Heart right ventricle (tissue), 16 donors: ENCODE measurements at regions not wholly inside any gene's neighbourhood (a gene's known extent, or its start where the extent isn't known, plus 50 kb on each side); places are given as distances from the start of the nearest gene placed in this dataset.

Source experiments
- ATAC-seq, 8 donors: fragments of 200-7000 bp; cut with Tn5 transposase; one replicate each; pipeline ENCODE4 v1.9.1; 2020; ENCODE audit warnings: mild to moderate bottlenecking in 8 of 8, moderate library complexity in 8 of 8, moderate number of reproducible peaks in 1 of 8
- DNase-seq, 2 donors: peaks; one replicate each; pipeline ENCODE4 v3.0.0-alpha.2; 2020
- H3K27ac ChIP-seq, 10 donors: fragments of 200-600 bp; sonication (generic) in 2 of 10; one replicate each; pipeline versions ENCODE4 v1.5.0 to v1.8.0; 2020 to 2022; ENCODE audit warnings: mild to moderate bottlenecking in 3 of 10
- H3K27me3 ChIP-seq, 7 donors: fragments of 200-600 bp; one replicate each; pipeline ENCODE4 v1.8.0; 2021 to 2022; ENCODE audit warnings: mild to moderate bottlenecking in 2 of 7
- H3K36me3 ChIP-seq, 9 donors: fragments of 200-600 bp; sonication (generic) in 1 of 9; one replicate each; pipeline versions ENCODE4 v1.5.0 to v1.8.0; 2020 to 2022; ENCODE audit warnings: mild to moderate bottlenecking in 2 of 9
- H3K4me1 ChIP-seq, 9 donors: fragments of 200-600 bp; sonication (generic) in 1 of 9; one replicate each; pipeline versions ENCODE4 v1.5.0 to v1.8.0; 2020 to 2022; ENCODE audit warnings: mild to moderate bottlenecking in 4 of 9
- H3K4me3 ChIP-seq, 10 donors: fragments of 200-600 bp; sonication (generic) in 2 of 10; one replicate each; pipeline versions ENCODE4 v1.5.0 to v1.8.0; 2020 to 2022; ENCODE audit warnings: mild to moderate bottlenecking in 7 of 10, moderate library complexity in 2 of 10
- H3K9me3 ChIP-seq, 11 donors: fragments of 200-600 bp in 10 of 11; sonication (generic) in 2 of 11; one replicate each; pipeline versions ENCODE4 v1.5.0 to v1.8.0; 2013 to 2022; ENCODE audit warnings: mild to moderate bottlenecking in 2 of 11, control low read depth in 1 of 11, moderate library complexity in 1 of 11
- WGBS, 2 donors: extraction: QIAGEN DNeasy Blood & Tissue Kit; methylation state at CpG; one replicate each; pipeline ENCODE4 v1.1.7; 2013; ENCODE audit warnings: inconsistent platforms in 1 of 2; 5-methylcytosine and 5-hydroxymethylcytosine counted together
- intact Hi-C, 10 donors: fragments of 100-400 bp; cut with DNase I; formaldehyde crosslinking; loops; one replicate each; pipeline versions ENCODE4 v1.11.1 to v1.14.2; 2022
- TF ChIP-seq, protein P1 (sequence below), 9 donors: fragments of 200-600 bp; sonication (generic) in 2 of 9; IDR thresholded peaks; one replicate each; pipeline versions ENCODE4 v1.5.0 to v1.8.0; 2021 to 2022; ENCODE audit warnings: antibody characterized with exemption in 9 of 9, mild to moderate bottlenecking in 5 of 9, moderate library complexity in 1 of 9
- donor health status: Arrhythmogenic right ventricular cardiomyopathy.
- donor health status: ischemic (EF 13 %, LVEDD 7.1; RV severe dilation, severe dysfunction).
- donor health status: healthy with polysubstance abuse.
- donor health status: DM: no; HTN: yes; CAD: no.
- donor health status: DM: no; HTN: no; CAD: no.
- donor health status: ischemic (EF 25% LVEDD 6.9; RV normal size, moderate dysfunction).
- donor health status: ischemic (EF 25% LVEDD 5.7; RV mildly dilated, moderate dysfunction).
- donor health status: healthy.
- donor health status: DM: yes; HTN: yes; CAD: no.
- donor health status: Ischemic cardiomyopathy.
- donor health status: ischemic (EF 35%, LVEDD 5.7; RV mildly dilated, moderate dysfunction).
- donor health status: nonischemic (EF 11% LVEDD 7.7; RV severe dilation, severe dysfunction).
- donor health status: DM: yes; HTN: yes; CAD: no.
- donor health status: PGD.
- donor health status: ischemic (EF 29% LVEDD 5.4; RV normal size, mild dysfunction).
- donor health status: nonischemic (EF 23%, LVEDD 6.1; RV moderate dilation, normal function).

DNA sequence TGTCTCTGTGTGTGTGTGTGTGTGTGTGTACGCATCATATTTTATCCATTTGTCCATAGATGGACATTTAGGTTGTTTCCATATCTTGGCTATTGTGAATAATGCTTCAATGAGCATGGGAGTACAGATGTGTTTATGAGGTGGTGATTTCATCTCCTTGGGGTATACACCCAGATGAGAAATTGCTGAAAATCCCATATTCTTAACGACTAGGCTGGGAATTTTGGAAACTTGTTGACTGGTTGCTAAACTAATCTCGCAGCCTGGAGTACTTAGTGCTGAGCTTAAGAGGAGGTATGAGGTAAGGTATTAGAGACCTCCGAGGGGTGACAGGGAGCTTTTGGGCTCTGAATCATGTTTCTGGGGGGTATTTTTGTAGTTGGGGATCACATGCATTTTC is 66.0 kb upstream of the SPRED2 start:
- H3K36me3 ChIP-seq, result no peaks in the 10 kb centered on the region
- ATAC-seq, result no peak
- H3K4me1 ChIP-seq, result no peaks in the 10 kb centered on the region
- intact Hi-C loops, result no loop called here
- no peaks in the 10 kb centered on the region for H3K9me3 ChIP-seq
- TF ChIP-seq, protein P1, sequence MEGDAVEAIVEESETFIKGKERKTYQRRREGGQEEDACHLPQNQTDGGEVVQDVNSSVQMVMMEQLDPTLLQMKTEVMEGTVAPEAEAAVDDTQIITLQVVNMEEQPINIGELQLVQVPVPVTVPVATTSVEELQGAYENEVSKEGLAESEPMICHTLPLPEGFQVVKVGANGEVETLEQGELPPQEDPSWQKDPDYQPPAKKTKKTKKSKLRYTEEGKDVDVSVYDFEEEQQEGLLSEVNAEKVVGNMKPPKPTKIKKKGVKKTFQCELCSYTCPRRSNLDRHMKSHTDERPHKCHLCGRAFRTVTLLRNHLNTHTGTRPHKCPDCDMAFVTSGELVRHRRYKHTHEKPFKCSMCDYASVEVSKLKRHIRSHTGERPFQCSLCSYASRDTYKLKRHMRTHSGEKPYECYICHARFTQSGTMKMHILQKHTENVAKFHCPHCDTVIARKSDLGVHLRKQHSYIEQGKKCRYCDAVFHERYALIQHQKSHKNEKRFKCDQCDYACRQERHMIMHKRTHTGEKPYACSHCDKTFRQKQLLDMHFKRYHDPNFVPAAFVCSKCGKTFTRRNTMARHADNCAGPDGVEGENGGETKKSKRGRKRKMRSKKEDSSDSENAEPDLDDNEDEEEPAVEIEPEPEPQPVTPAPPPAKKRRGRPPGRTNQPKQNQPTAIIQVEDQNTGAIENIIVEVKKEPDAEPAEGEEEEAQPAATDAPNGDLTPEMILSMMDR (IDR thresholded peaks at IDR 0.05), result no peak
- WGBS, 2 donors, result 83 to 91% methylated on average over 4 of the region's 4 CpGs
- H3K27me3 ChIP-seq, result no peaks in the 10 kb centered on the region
- H3K27ac ChIP-seq, result no peak overlapping the region
- no peak overlapping the region for H3K4me3 ChIP-seq
- no peak for DNase-seq

DNA sequence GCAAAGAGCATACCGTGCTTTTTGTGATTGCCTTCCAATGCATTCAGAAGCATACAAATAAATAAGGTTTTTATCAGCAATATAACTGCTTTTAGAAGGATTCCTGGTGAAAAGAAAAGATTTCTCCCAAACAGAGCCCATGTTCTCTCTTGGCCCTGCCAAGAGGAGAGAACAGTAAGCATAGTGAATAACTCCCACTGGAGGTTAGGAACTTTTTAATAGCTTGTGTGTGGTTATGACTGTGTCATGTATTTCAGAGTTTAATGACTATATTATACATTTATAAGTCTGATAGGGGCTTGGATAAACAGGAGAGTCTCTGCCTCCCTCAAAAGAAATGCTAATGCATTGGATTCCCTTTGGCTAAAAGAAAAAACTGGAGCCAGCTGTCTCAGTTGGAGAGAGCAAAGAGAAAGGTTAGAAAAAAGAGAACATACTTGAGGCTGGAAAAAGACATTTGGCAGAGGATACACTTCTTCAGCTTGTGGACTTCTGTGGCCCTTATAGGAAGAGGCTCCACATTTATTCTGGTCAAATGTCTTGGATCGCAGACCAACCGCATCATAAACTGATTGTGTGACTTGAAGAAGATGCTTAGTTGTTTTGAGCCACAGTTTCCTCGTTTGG is 63.0 kb upstream of the SPRED2 start:
- intact Hi-C loops, result no loop called here
- no peak overlapping the region for H3K4me3 ChIP-seq
- H3K4me1 ChIP-seq, result no peaks in the 10 kb centered on the region
- no peaks in the 10 kb centered on the region for H3K36me3 ChIP-seq
- no peaks in the 10 kb centered on the region for H3K9me3 ChIP-seq
- WGBS, 2 donors, result 65 to 70% methylated on average over 4 of the region's 4 CpGs
- ATAC-seq, result no peak
- no peak overlapping the region for H3K27ac ChIP-seq
- DNase-seq, result no peak
- H3K27me3 ChIP-seq, result no peaks in the 10 kb centered on the region
- TF ChIP-seq, protein P1 (IDR thresholded peaks at IDR 0.05), result no peak

DNA sequence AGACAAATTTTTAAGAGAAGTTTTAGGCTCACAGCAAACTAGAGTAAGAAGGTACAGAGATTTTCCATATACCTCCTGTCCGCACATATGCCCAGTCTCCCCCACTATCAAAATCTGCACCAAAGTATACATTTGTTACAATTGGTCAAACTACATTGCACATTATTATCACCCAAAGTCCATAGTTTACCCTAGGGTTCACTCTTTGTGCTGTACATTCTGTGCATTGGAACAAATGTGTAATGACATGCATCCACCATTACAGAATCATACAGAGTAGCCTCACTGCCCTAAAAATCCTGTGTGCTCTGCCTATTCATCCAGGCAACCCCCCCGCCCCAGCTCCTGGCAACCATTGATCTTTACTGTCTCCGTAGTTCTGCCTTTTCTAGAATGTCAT is 61.7 kb upstream of the SPRED2 start:
- H3K27me3 ChIP-seq, result no peaks in the 10 kb centered on the region

DNA sequence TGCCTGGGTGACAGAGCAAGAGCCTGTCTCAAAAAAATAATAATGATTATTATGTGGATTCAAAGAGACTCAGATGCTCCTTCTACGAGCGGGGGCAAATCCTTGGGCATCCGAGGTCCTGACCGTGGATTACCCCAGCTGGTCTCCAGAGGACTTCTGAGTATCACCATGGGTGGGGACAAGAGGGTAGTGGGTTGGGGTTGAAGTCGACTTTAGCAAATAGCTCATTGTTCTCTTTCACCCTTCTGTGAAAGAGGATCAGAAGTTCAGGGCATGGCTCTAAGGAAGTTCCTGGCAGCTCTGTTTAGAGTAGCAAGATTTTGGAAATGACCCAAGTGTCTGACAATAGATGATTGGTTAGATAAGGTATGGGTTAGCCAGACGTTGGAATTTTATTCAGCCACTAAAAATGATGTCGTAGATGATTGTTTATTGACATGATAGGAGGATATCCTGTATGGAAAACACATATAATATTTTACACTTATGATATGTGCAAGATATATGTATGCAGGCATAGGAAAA is 59.0 kb upstream of the SPRED2 start:
- DNase-seq, result no peak
- H3K4me3 ChIP-seq, result no peak overlapping the region
- no peak overlapping the region for H3K27ac ChIP-seq
- H3K4me1 ChIP-seq, result no peaks in the 10 kb centered on the region
- ATAC-seq, result no peak
- H3K9me3 ChIP-seq, result peaks cover 0 to 22% (median 0%) of the 10 kb centered on the region in 11 donors
- H3K27me3 ChIP-seq, result no peaks in the 10 kb centered on the region
- no peaks in the 10 kb centered on the region for H3K36me3 ChIP-seq
- intact Hi-C loops, result no loop called here
- 68 to 73% methylated on average over 7 of the region's 7 CpGs for WGBS, 2 donors
- TF ChIP-seq, protein P1 (IDR thresholded peaks at IDR 0.05), result no peak

More for the DNA sequence above, 61.7 kb upstream of the SPRED2 start:
- WGBS, 2 donors, result 76 to 95% methylated on average over 3 of the region's 3 CpGs
- DNase-seq, result no peak
- intact Hi-C loops, result no loop called here
- H3K4me1 ChIP-seq, result no peaks in the 10 kb centered on the region
- TF ChIP-seq, protein P1 (IDR thresholded peaks at IDR 0.05), result no peak
- H3K36me3 ChIP-seq, result no peaks in the 10 kb centered on the region
- no peak for ATAC-seq
- H3K4me3 ChIP-seq, result no peak overlapping the region
- H3K27ac ChIP-seq, result no peak overlapping the region
- peaks cover 0 to 3% (median 0%) of the 10 kb centered on the region in 11 donors for H3K9me3 ChIP-seq
